Renal cortex interstitium (tissue), 11 donors: ENCODE measurements at regions not wholly inside any gene's neighbourhood (a gene's known extent, or its start where the extent isn't known, plus 50 kb on each side); places are given as distances from the start of the nearest gene placed in this dataset.
"Not testable (repeated sequence)": the region's sequence is repeated elsewhere in the genome, so short reads cannot be mapped to it uniquely, and the experiment has no call there.

Experiments
- DNase-seq, 11 donors: peaks; one replicate each; pipeline ENCODE4 v3.0.0-alpha.2; 2013; ENCODE audit warnings: low read depth in 9 of 11, low spot score in 4 of 11; ENCODE audit errors: extremely low read depth in 1 of 11

GRCh38 chr3:104397713-104398112, 969.0 kb upstream of the ALCAM start:
- no peak for DNase-seq

- DNase-seq = no peak
Measured at GRCh38 chr3:104402902-104403301, 963.8 kb upstream of the ALCAM start.

- DNase-seq = no peak
Measured at GRCh38 chr3:104411757-104412156, 955.0 kb upstream of the ALCAM start.

GRCh38 chr3:104412608-104413580, 953.8 kb upstream of the ALCAM start:
- no peak for DNase-seq

GRCh38 chr3:104428337-104428925, 938.3 kb upstream of the ALCAM start:
- no peak for DNase-seq

GRCh38 chr3:104429727-104430126, 937.0 kb upstream of the ALCAM start:
- DNase-seq = no peak

- no peak for DNase-seq
Measured at GRCh38 chr3:104436506-104436905, 930.2 kb upstream of the ALCAM start.

- DNase-seq = peak in 4 of 11 donors; percentile 17 to 36 (median 27)
Measured at GRCh38 chr3:104437131-104437750, 929.5 kb upstream of the ALCAM start.

- DNase-seq = no peak
Measured at GRCh38 chr3:104437891-104438290, 928.8 kb upstream of the ALCAM start.

GRCh38 chr3:104438706-104439105, 928.0 kb upstream of the ALCAM start:
- DNase-seq = no peak

GRCh38 chr3:104445252-104445919, 921.3 kb upstream of the ALCAM start:
- DNase-seq = not testable (repeated sequence)

GRCh38 chr3:104447681-104448080, 919.0 kb upstream of the ALCAM start:
- no peak for DNase-seq

- no peak for DNase-seq
Measured at GRCh38 chr3:104452697-104453096, 914.0 kb upstream of the ALCAM start.

GRCh38 chr3:104458657-104459056, 908.1 kb upstream of the ALCAM start:
- no peak for DNase-seq

- DNase-seq = peak in 9 of 11 donors; percentile 25 to 77 (median 42)
Measured at GRCh38 chr3:104460477-104461406, 906.0 kb upstream of the ALCAM start.

GRCh38 chr3:104461431-104461830, 905.3 kb upstream of the ALCAM start:
- DNase-seq = no peak

GRCh38 chr3:104472221-104472620, 894.5 kb upstream of the ALCAM start:
- DNase-seq = no peak

GRCh38 chr3:104474011-104474410, 892.7 kb upstream of the ALCAM start:
- no peak for DNase-seq
